Nephron (organoid): ENCODE measurements at regions not wholly inside any gene's neighbourhood (a gene's known extent, or its start where the extent isn't known, plus 50 kb on each side); places are given as distances from the start of the nearest gene placed in this dataset.

Source experiments
- H3K27ac Mint-ChIP-seq, 3 experiments: 2 replicates each; pipeline ENCODE4 v1.8.0; 2020; ENCODE audit warnings: mixed read lengths in 3 of 3, mild to moderate bottlenecking in 2 of 3, moderate library complexity in 1 of 3
- H3K27me3 Mint-ChIP-seq: 2 replicates; pipeline ENCODE4 v1.8.0; 2021; ENCODE audit warnings: low read depth, mild to moderate bottlenecking, moderate library complexity, mixed read lengths
- H3K36me3 Mint-ChIP-seq: 2 replicates; pipeline ENCODE4 v1.8.0; 2020; ENCODE audit warnings: low read depth, mixed read lengths
- H3K4me1 Mint-ChIP-seq: 2 replicates; pipeline ENCODE4 v1.8.0; 2020; ENCODE audit warnings: mixed read lengths
- H3K4me3 Mint-ChIP-seq, 3 experiments: 2 replicates each; pipeline ENCODE4 v1.8.0; 2020; ENCODE audit warnings: mild to moderate bottlenecking in 3 of 3, mixed read lengths in 3 of 3, moderate library complexity in 2 of 3
- H3K9me3 Mint-ChIP-seq: 2 replicates; pipeline ENCODE4 v1.8.0; 2020; ENCODE audit warnings: mixed read lengths
- CTCF ChIP-seq, 3 experiments: fragments of 200-600 bp; sonication (generic); IDR thresholded peaks; one replicate each; pipeline ENCODE4 v1.5.0; 2021; ENCODE audit warnings: antibody characterized with exemption in 3 of 3; ENCODE audit not compliant: unreplicated experiment in 3 of 3

GRCh38 chr1:186741640-186742039 is 61.4 kb upstream of the PTGS2 start:
- Mint-ChIP-seq H3K4me1 (no peaks in the 10 kb centered on the region), H3K4me3 (no peak overlapping the region), H3K27ac (no peak overlapping the region), H3K36me3 (no peaks in the 10 kb centered on the region), H3K27me3 (no peaks in the 10 kb centered on the region), H3K9me3 (peaks cover under 1% of the 10 kb centered on the region)
- TF ChIP-seq CTCF (IDR thresholded peaks at IDR 0.05; ENCODE audit: unreplicated experiment in 3 of 3), result no peak

- no peaks in the 10 kb centered on the region for H3K36me3 Mint-ChIP-seq
Observed at GRCh38 chr1:186740324-186740723, 60.1 kb upstream of the PTGS2 start.

GRCh38 chr1:186739515-186739914 is 59.3 kb upstream of the PTGS2 start:
- H3K9me3 Mint-ChIP-seq, result no peaks in the 10 kb centered on the region
- H3K36me3 Mint-ChIP-seq, result no peaks in the 10 kb centered on the region
- H3K27me3 Mint-ChIP-seq, result no peaks in the 10 kb centered on the region
- no peaks in the 10 kb centered on the region for H3K4me1 Mint-ChIP-seq
- H3K27ac Mint-ChIP-seq, result no peak overlapping the region
- no peak overlapping the region for H3K4me3 Mint-ChIP-seq
- TF ChIP-seq CTCF (IDR thresholded peaks at IDR 0.05; ENCODE audit: unreplicated experiment in 3 of 3), result no peak

More at GRCh38 chr1:186740324-186740723, 60.1 kb upstream of the PTGS2 start:
- no peaks in the 10 kb centered on the region for H3K27me3 Mint-ChIP-seq
- no peak overlapping the region for H3K4me3 Mint-ChIP-seq
- H3K4me1 Mint-ChIP-seq, result no peaks in the 10 kb centered on the region
- H3K9me3 Mint-ChIP-seq, result no peaks in the 10 kb centered on the region
- TF ChIP-seq CTCF (IDR thresholded peaks at IDR 0.05; ENCODE audit: unreplicated experiment in 3 of 3), result no peak
- no peak overlapping the region for H3K27ac Mint-ChIP-seq

GRCh38 chr1:186738926-186739325 is 58.7 kb upstream of the PTGS2 start:
- no peak for TF ChIP-seq CTCF (IDR thresholded peaks at IDR 0.05; ENCODE audit: unreplicated experiment in 3 of 3)
- Mint-ChIP-seq H3K36me3 (no peaks in the 10 kb centered on the region), H3K4me3 (no peak overlapping the region), H3K9me3 (no peaks in the 10 kb centered on the region), H3K4me1 (no peaks in the 10 kb centered on the region), H3K27ac (no peak overlapping the region), H3K27me3 (no peaks in the 10 kb centered on the region)

- H3K9me3 Mint-ChIP-seq, result no peaks in the 10 kb centered on the region
- H3K4me1 Mint-ChIP-seq, result no peaks in the 10 kb centered on the region
- no peak overlapping the region for H3K27ac Mint-ChIP-seq
- H3K4me3 Mint-ChIP-seq, result no peak overlapping the region
- TF ChIP-seq CTCF (IDR thresholded peaks at IDR 0.05; ENCODE audit: unreplicated experiment in 3 of 3), result no peak
- no peaks in the 10 kb centered on the region for H3K36me3 Mint-ChIP-seq
- no peaks in the 10 kb centered on the region for H3K27me3 Mint-ChIP-seq
Observed at GRCh38 chr1:186736971-186737685, 56.9 kb upstream of the PTGS2 start.

- no peak overlapping the region for H3K27ac Mint-ChIP-seq
- H3K4me1 Mint-ChIP-seq, result no peaks in the 10 kb centered on the region
- no peak overlapping the region for H3K4me3 Mint-ChIP-seq
- TF ChIP-seq CTCF (IDR thresholded peaks at IDR 0.05; ENCODE audit: unreplicated experiment in 3 of 3), result no peak
- no peaks in the 10 kb centered on the region for H3K9me3 Mint-ChIP-seq
- no peaks in the 10 kb centered on the region for H3K36me3 Mint-ChIP-seq
- H3K27me3 Mint-ChIP-seq, result no peaks in the 10 kb centered on the region
Observed at GRCh38 chr1:186735463-186735862, 55.2 kb upstream of the PTGS2 start.
